Trophoblast cell (in vitro differentiated cells and primary cell): ENCODE measurements at regions not wholly inside any gene's neighbourhood (a gene's known extent, or its start where the extent isn't known, plus 50 kb on each side); places are given as distances from the start of the nearest gene placed in this dataset.
"Not testable (repeated sequence)": the region's sequence is repeated elsewhere in the genome, so short reads cannot be mapped to it uniquely, and the experiment has no call there.

Source experiments
- DNase-seq, 2 donors: peaks; one replicate each; pipeline ENCODE4 v3.0.0-alpha.2; 2016
- H2AFZ ChIP-seq: 2 replicates; pipeline ENCODE4 v1.6.1; 2013; ENCODE audit warnings: low read length, moderate library complexity, mild to moderate bottlenecking; ENCODE audit not compliant: insufficient read depth, poor library complexity
- H2AK5ac ChIP-seq: 2 replicates; pipeline ENCODE4 v1.6.1; 2013; ENCODE audit warnings: mild to moderate bottlenecking, low read length
- H2BK120ac ChIP-seq: 2 replicates; pipeline ENCODE4 v1.6.1; 2013; ENCODE audit warnings: low read length, mild to moderate bottlenecking, moderate library complexity; ENCODE audit not compliant: insufficient read depth, poor library complexity
- H2BK12ac ChIP-seq: 2 replicates; pipeline ENCODE4 v1.6.1; 2013; ENCODE audit warnings: mild to moderate bottlenecking, low read length, moderate library complexity
- H2BK5ac ChIP-seq: 2 replicates; pipeline ENCODE4 v1.6.1; 2013; ENCODE audit warnings: low read length, low read depth, moderate library complexity, mild to moderate bottlenecking; ENCODE audit not compliant: poor library complexity
- H3K14ac ChIP-seq: 2 replicates; pipeline ENCODE4 v1.6.1; 2013; ENCODE audit warnings: mild to moderate bottlenecking, low read length
- H3K18ac ChIP-seq: 2 replicates; pipeline ENCODE4 v1.6.1; 2013; ENCODE audit warnings: mild to moderate bottlenecking, low read length
- H3K23ac ChIP-seq: 2 replicates; pipeline ENCODE4 v1.6.1; 2013; ENCODE audit warnings: low read length
- H3K27ac ChIP-seq: 2 replicates; pipeline ENCODE4 v1.5.1; 2013; ENCODE audit warnings: low read depth, mild to moderate bottlenecking, inconsistent platforms, low read length, moderate library complexity
- H3K27me3 ChIP-seq: 2 replicates; pipeline ENCODE4 v1.6.1; 2013; ENCODE audit warnings: inconsistent platforms, mild to moderate bottlenecking, low read length, moderate library complexity; ENCODE audit not compliant: insufficient read depth
- H3K36me3 ChIP-seq, 2 experiments: 1 replicate in 1 of 2; 2 replicates in 1 of 2; pipeline ENCODE4 v1.6.1; 2013; ENCODE audit warnings: low read length in 2 of 2, mild to moderate bottlenecking in 2 of 2, moderate library complexity in 1 of 2; ENCODE audit not compliant: insufficient read depth in 2 of 2, control insufficient read depth in 1 of 2
- H3K4ac ChIP-seq: 2 replicates; pipeline ENCODE4 v1.6.1; 2013; ENCODE audit warnings: low read depth, mild to moderate bottlenecking, low read length, moderate library complexity
- H3K4me1 ChIP-seq, 2 experiments: 1 replicate in 1 of 2; 2 replicates in 1 of 2; pipeline ENCODE4 v1.6.1; 2013; ENCODE audit warnings: low read length in 2 of 2, mild to moderate bottlenecking in 2 of 2, moderate library complexity in 1 of 2; ENCODE audit not compliant: insufficient read depth in 2 of 2, control insufficient read depth in 1 of 2
- H3K4me2 ChIP-seq: 2 replicates; pipeline ENCODE4 v1.6.1; 2013; ENCODE audit warnings: inconsistent platforms, mild to moderate bottlenecking, low read length, moderate library complexity
- H3K4me3 ChIP-seq: 2 replicates; pipeline ENCODE4 v1.5.1; 2013; ENCODE audit warnings: mild to moderate bottlenecking, low read depth, low read length, inconsistent platforms
- H3K79me1 ChIP-seq: one replicate; pipeline ENCODE4 v1.6.1; 2013; ENCODE audit warnings: low read length
- H3K79me2 ChIP-seq: 2 replicates; pipeline ENCODE4 v1.6.1; 2013; ENCODE audit warnings: low read length, mild to moderate bottlenecking; ENCODE audit not compliant: control insufficient read depth, insufficient read depth, poor library complexity
- H3K9ac ChIP-seq: 2 replicates; pipeline ENCODE4 v1.6.1; 2013; ENCODE audit warnings: mild to moderate bottlenecking, low read length
- H3K9me3 ChIP-seq: 2 replicates; pipeline ENCODE4 v1.6.1; 2013; ENCODE audit warnings: low read depth, mild to moderate bottlenecking, control low read depth, inconsistent platforms, low read length; ENCODE audit not compliant: insufficient read depth
- H4K12ac ChIP-seq: 2 replicates; pipeline ENCODE4 v1.6.1; 2013; ENCODE audit warnings: low read depth, mild to moderate bottlenecking, low read length, moderate library complexity
- H4K8ac ChIP-seq: 2 replicates; pipeline ENCODE4 v1.6.1; 2013; ENCODE audit warnings: low read depth, mild to moderate bottlenecking, low read length, moderate library complexity
- H4K91ac ChIP-seq: one replicate; pipeline ENCODE4 v1.6.1; 2013; ENCODE audit warnings: low read depth, mild to moderate bottlenecking, low read length, moderate library complexity
- WGBS: extraction: QIAGEN DNeasy Blood & Tissue Kit; methylation state at CpG from one replicate; pipeline ENCODE4 v1.1.7; 2013; ENCODE audit warnings: missing lambda C conversion rate; ENCODE audit not compliant: insufficient read length, insufficient coverage; ENCODE audit errors: extremely low coverage; 5-methylcytosine and 5-hydroxymethylcytosine counted together

DNA sequence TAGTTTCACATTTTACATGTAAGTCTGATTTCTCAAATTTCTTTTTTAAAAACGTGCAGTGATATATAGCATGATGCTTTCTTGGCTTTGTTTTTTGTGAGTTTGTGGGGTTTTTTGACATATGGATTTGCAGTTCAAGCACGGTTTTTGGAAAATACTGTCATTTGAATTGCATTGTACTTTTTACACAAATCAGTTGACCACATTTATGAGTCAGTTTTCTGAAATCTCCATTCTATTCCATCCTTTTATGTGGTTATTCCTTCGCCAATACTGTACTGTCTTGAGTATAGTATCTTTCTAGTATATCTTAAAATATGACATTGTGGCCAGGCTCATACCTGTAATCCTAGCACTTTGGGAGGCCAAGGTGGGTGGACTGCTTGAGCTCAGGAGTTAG is 890.0 kb upstream of the CITED2 start:
- Histone ChIP-seq H3K36me3 (no peaks in the 10 kb centered on the region), H2BK120ac (no peak overlapping the region), H3K79me1 (peaks cover 1% of the 10 kb centered on the region), H3K4me1 (no peaks in the 10 kb centered on the region), H4K8ac (no peak overlapping the region), H3K4me3 (no peak overlapping the region), H2AK5ac (no peak overlapping the region), H3K14ac (no peak overlapping the region), H3K79me2 (no peaks in the 10 kb centered on the region), H3K18ac (no peak overlapping the region), H3K4me2 (no peak overlapping the region), H3K27ac (no peak overlapping the region), H4K12ac (no peak overlapping the region), H2BK12ac (no peak overlapping the region), H3K27me3 (no peaks in the 10 kb centered on the region), H3K9ac (no peak overlapping the region), H3K4ac (no peak overlapping the region), H3K9me3 (no peaks in the 10 kb centered on the region), H2BK5ac (no peak overlapping the region), H2AFZ (no peak overlapping the region), H4K91ac (no peak overlapping the region), H3K23ac (no peak overlapping the region)
- WGBS = no CpG with 5 or more reads among the region's 3 CpGs
- no peak for DNase-seq

DNA sequence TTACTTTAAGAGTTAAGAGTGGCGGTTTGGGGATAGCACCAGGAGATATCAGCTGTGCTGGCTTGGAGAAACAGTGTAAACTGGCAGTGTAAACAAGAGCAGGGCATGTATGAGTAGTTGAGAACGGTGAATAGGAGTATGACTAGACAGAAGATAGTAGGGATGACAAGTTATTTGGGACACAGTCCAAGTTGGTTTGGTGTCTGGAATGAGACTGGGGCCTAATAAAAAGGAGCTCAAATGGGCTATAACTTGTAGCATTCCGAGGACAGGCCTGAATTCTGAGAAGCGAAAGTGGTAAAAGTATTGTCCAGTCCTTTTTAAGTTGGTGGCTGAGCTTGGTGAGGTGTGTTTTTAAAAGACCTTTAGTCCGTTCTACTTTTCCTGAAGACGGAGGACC is 883.9 kb upstream of the CITED2 start:
- no CpG with 5 or more reads among the region's 6 CpGs for WGBS
- not testable (repeated sequence) for H3K79me2 ChIP-seq, H4K91ac ChIP-seq, H3K4me3 ChIP-seq, H2BK120ac ChIP-seq, H3K23ac ChIP-seq, H3K4me1 ChIP-seq, H2BK12ac ChIP-seq, H2AFZ ChIP-seq, H4K12ac ChIP-seq, H2AK5ac ChIP-seq, H3K4me2 ChIP-seq, H2BK5ac ChIP-seq, H3K36me3 ChIP-seq, H3K9ac ChIP-seq, H3K4ac ChIP-seq, DNase-seq, H3K27ac ChIP-seq, H3K18ac ChIP-seq, H3K79me1 ChIP-seq, H3K14ac ChIP-seq, H4K8ac ChIP-seq, H3K27me3 ChIP-seq, H3K9me3 ChIP-seq

DNA sequence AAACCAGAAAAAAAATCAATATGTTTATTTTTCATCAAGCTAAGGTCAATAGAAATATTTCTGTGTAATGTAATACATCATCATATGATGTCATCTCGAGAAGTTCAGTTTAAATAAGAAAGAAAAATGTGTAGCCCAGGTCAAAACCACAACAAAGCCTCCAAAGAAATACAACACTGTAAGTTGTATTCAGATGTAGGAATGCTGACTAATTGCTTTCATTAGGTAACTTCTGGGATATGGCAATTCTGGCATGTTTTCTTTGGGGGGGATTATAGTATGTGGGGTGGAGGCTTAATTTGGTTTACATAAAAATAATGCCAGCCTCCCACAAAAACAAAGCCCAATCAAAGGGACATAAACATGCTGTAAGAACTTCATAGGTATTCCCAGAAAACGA is 881.8 kb upstream of the CITED2 start:
- Histone ChIP-seq H3K14ac (no peak overlapping the region), H3K4ac (no peak overlapping the region), H3K36me3 (no peaks in the 10 kb centered on the region), H4K12ac (no peak overlapping the region), H3K4me1 (no peaks in the 10 kb centered on the region), H3K79me2 (no peaks in the 10 kb centered on the region), H2BK5ac (no peak overlapping the region), H4K91ac (no peak overlapping the region), H2BK12ac (no peak overlapping the region), H3K9me3 (no peaks in the 10 kb centered on the region), H4K8ac (no peak overlapping the region), H2AK5ac (no peak overlapping the region), H3K4me2 (no peak overlapping the region), H3K4me3 (no peak overlapping the region), H2BK120ac (no peak overlapping the region), H3K27me3 (no peaks in the 10 kb centered on the region), H3K23ac (no peak overlapping the region), H3K18ac (no peak overlapping the region), H3K79me1 (no peaks in the 10 kb centered on the region), H2AFZ (no peak overlapping the region), H3K9ac (no peak overlapping the region), H3K27ac (no peak overlapping the region)
- no CpG with 5 or more reads among the region's 2 CpGs for WGBS
- no peak for DNase-seq

DNA sequence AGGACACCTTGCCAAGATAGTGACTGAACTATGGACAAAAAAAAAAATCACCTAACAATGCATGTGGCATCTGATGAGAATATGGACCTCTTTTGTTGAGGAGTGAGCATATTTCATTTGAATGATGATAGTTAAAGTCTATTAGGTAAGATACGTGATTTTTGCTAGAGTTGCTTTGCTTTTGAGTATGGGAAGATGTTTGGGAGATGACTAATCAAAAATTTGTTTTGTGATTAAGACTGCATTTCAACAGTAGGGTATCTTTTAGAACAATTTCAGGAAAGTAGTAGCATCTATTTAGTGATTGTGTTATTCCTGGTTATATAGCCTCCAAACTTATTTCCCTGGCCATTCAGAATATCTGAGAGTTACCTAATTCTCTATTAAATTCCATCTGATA is 878.6 kb upstream of the CITED2 start:
- Histone ChIP-seq H3K14ac (no peak overlapping the region), H3K9ac (no peak overlapping the region), H3K18ac (no peak overlapping the region), H3K9me3 (no peaks in the 10 kb centered on the region), H3K23ac (no peak overlapping the region), H3K36me3 (no peaks in the 10 kb centered on the region), H4K91ac (no peak overlapping the region), H2AK5ac (no peak overlapping the region), H3K4me3 (no peak overlapping the region), H2BK120ac (no peak overlapping the region), H2BK12ac (no peak overlapping the region), H3K4me1 (no peaks in the 10 kb centered on the region), H2BK5ac (no peak overlapping the region), H3K27ac (no peak overlapping the region), H3K4ac (no peak overlapping the region), H3K27me3 (no peaks in the 10 kb centered on the region), H3K79me1 (no peaks in the 10 kb centered on the region), H3K79me2 (no peaks in the 10 kb centered on the region), H4K12ac (no peak overlapping the region), H4K8ac (no peak overlapping the region), H3K4me2 (no peak overlapping the region), H2AFZ (no peak overlapping the region)
- DNase-seq = no peak
- no CpG with 5 or more reads among the region's 1 CpG for WGBS
